ENCODE measurements at regions not wholly inside any gene's neighbourhood (a gene's known extent, or its start where the extent isn't known, plus 50 kb on each side); places are given as distances from the start of the nearest gene placed in this dataset.

DNA sequence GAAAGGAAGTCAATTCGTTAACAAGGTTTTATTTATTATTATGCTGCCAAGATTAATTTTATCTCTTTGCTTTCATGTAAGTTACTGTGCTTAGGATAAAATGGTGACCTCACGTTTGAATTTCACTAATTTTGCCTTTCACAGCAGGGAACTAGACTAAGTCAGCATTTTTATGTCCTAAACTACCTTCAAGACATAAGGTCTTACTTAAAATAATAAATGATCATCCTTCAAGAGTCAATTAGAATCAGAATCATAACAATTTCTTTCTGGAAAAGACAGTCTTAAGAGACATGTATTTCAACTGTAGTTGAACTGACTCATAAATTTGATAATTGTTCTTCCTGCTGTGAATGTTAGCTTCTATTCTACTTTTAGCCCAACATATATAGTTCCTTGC lies 893.8 kb downstream of the KCNJ2 start:
- TF ChIP-seq EP300 (IDR thresholded peaks at IDR 0.05), result no peak
- no peak for TF ChIP-seq POLR2A (IDR thresholded peaks at IDR 0.05; ENCODE audit: low read depth)
